Mucosa of rectum (tissue), 2 donors: ENCODE measurements at regions not wholly inside any gene's neighbourhood (a gene's known extent, or its start where the extent isn't known, plus 50 kb on each side); places are given as distances from the start of the nearest gene placed in this dataset.
"Not testable (repeated sequence)": the region's sequence is repeated elsewhere in the genome, so short reads cannot be mapped to it uniquely, and the experiment has no call there.

Experiments
- H3K27ac ChIP-seq, 2 donors: one replicate each; pipeline ENCODE4 v1.7.0; 2013; ENCODE audit warnings: inconsistent platforms in 2 of 2, low read depth in 2 of 2, low read length in 2 of 2
- H3K27me3 ChIP-seq, 2 donors: one replicate each; pipeline ENCODE4 v1.7.0; 2013; ENCODE audit warnings: low read length in 2 of 2; ENCODE audit not compliant: control insufficient read depth in 2 of 2, insufficient read depth in 2 of 2
- H3K36me3 ChIP-seq, 2 donors: one replicate each; pipeline ENCODE4 v1.7.0; 2013; ENCODE audit warnings: low read length in 2 of 2; ENCODE audit not compliant: control insufficient read depth in 2 of 2, insufficient read depth in 2 of 2
- H3K4me1 ChIP-seq, 2 donors: one replicate each; pipeline ENCODE4 v1.7.0; 2013; ENCODE audit warnings: low read length in 2 of 2, mild to moderate bottlenecking in 1 of 2; ENCODE audit not compliant: control insufficient read depth in 2 of 2, insufficient read depth in 2 of 2
- H3K4me3 ChIP-seq, 2 donors: one replicate each; pipeline ENCODE4 v1.7.0; 2013; ENCODE audit warnings: low read length in 2 of 2
- H3K9ac ChIP-seq, 2 donors: one replicate each; pipeline ENCODE4 v1.7.0; 2013; ENCODE audit warnings: low read length in 2 of 2, low read depth in 1 of 2, mild to moderate bottlenecking in 1 of 2
- H3K9me3 ChIP-seq, 2 donors: one replicate each; pipeline ENCODE4 v1.7.0; 2013; ENCODE audit warnings: low read length in 2 of 2; ENCODE audit not compliant: control insufficient read depth in 2 of 2
- donor health status: healthy.
- donor health status: Normal muscosa, but diverticular disease.

- H3K27ac ChIP-seq = no peak overlapping the region
- no peak overlapping the region for H3K9ac ChIP-seq
- no peaks in the 10 kb centered on the region for H3K4me1 ChIP-seq
- H3K4me3 ChIP-seq = no peak overlapping the region
- peaks cover 2% of the 10 kb centered on the region in 2 donors for H3K9me3 ChIP-seq
- H3K27me3 ChIP-seq = no peaks in the 10 kb centered on the region
- H3K36me3 ChIP-seq = no peaks in the 10 kb centered on the region
Measured at GRCh38 chr9:113719919-113720318, 156.2 kb upstream of the ZNF618 start.

GRCh38 chr9:113720495-113720894 lies 155.6 kb upstream of the ZNF618 start:
- H3K9me3 ChIP-seq = peaks cover 2% of the 10 kb centered on the region in 2 donors
- H3K9ac ChIP-seq = no peak overlapping the region
- no peak overlapping the region for H3K27ac ChIP-seq
- H3K36me3 ChIP-seq = no peaks in the 10 kb centered on the region
- no peak overlapping the region for H3K4me3 ChIP-seq
- H3K4me1 ChIP-seq = no peaks in the 10 kb centered on the region
- H3K27me3 ChIP-seq = no peaks in the 10 kb centered on the region

GRCh38 chr9:113721856-113722255 lies 154.3 kb upstream of the ZNF618 start:
- no peak overlapping the region for H3K4me3 ChIP-seq
- no peaks in the 10 kb centered on the region for H3K9me3 ChIP-seq
- H3K27me3 ChIP-seq = no peaks in the 10 kb centered on the region
- H3K36me3 ChIP-seq = no peaks in the 10 kb centered on the region
- H3K9ac ChIP-seq = no peak overlapping the region
- H3K4me1 ChIP-seq = no peaks in the 10 kb centered on the region
- no peak overlapping the region for H3K27ac ChIP-seq

GRCh38 chr9:113724202-113724601 lies 151.9 kb upstream of the ZNF618 start:
- H3K9ac ChIP-seq = no peak overlapping the region
- H3K36me3 ChIP-seq = no peaks in the 10 kb centered on the region
- H3K27me3 ChIP-seq = no peaks in the 10 kb centered on the region
- H3K9me3 ChIP-seq = no peaks in the 10 kb centered on the region
- no peak overlapping the region for H3K27ac ChIP-seq
- H3K4me3 ChIP-seq = no peak overlapping the region
- H3K4me1 ChIP-seq = no peaks in the 10 kb centered on the region

- Histone ChIP-seq H3K9me3 (no peaks in the 10 kb centered on the region), H3K4me3 (no peak overlapping the region), H3K36me3 (no peaks in the 10 kb centered on the region), H3K4me1 (no peaks in the 10 kb centered on the region), H3K27ac (no peak overlapping the region), H3K9ac (no peak overlapping the region), H3K27me3 (no peaks in the 10 kb centered on the region)
Measured at GRCh38 chr9:113728989-113729388, 147.1 kb upstream of the ZNF618 start.

- Histone ChIP-seq H3K9me3 (no peaks in the 10 kb centered on the region), H3K27me3 (no peaks in the 10 kb centered on the region), H3K27ac (no peak overlapping the region), H3K4me1 (no peaks in the 10 kb centered on the region), H3K36me3 (no peaks in the 10 kb centered on the region), H3K9ac (no peak overlapping the region), H3K4me3 (no peak overlapping the region)
Measured at GRCh38 chr9:113734826-113735225, 141.3 kb upstream of the ZNF618 start.

GRCh38 chr9:113737517-113738271 lies 138.4 kb upstream of the ZNF618 start:
- Histone ChIP-seq H3K9ac (no peak overlapping the region), H3K4me3 (no peak overlapping the region), H3K27me3 (no peaks in the 10 kb centered on the region), H3K4me1 (no peaks in the 10 kb centered on the region), H3K36me3 (no peaks in the 10 kb centered on the region), H3K9me3 (no peaks in the 10 kb centered on the region), H3K27ac (no peak overlapping the region)

- Histone ChIP-seq H3K9ac (no peak overlapping the region), H3K9me3 (no peaks in the 10 kb centered on the region), H3K4me3 (no peak overlapping the region), H3K4me1 (no peaks in the 10 kb centered on the region), H3K27ac (no peak overlapping the region), H3K27me3 (no peaks in the 10 kb centered on the region), H3K36me3 (no peaks in the 10 kb centered on the region)
Measured at GRCh38 chr9:113738496-113738892, 137.6 kb upstream of the ZNF618 start.

GRCh38 chr9:113738893-113739604 lies 137.1 kb upstream of the ZNF618 start:
- no peak overlapping the region for H3K4me3 ChIP-seq
- H3K4me1 ChIP-seq = no peaks in the 10 kb centered on the region
- H3K36me3 ChIP-seq = no peaks in the 10 kb centered on the region
- H3K27me3 ChIP-seq = no peaks in the 10 kb centered on the region
- H3K9ac ChIP-seq = no peak overlapping the region
- H3K27ac ChIP-seq = no peak overlapping the region
- H3K9me3 ChIP-seq = no peaks in the 10 kb centered on the region

- H3K27me3 ChIP-seq, H3K4me3 ChIP-seq, H3K4me1 ChIP-seq, H3K36me3 ChIP-seq, H3K27ac ChIP-seq, H3K9ac ChIP-seq, H3K9me3 ChIP-seq: not testable (repeated sequence)
Measured at GRCh38 chr9:113739605-113740507, 136.3 kb upstream of the ZNF618 start.
